ENCODE measurements at regions not wholly inside any gene's neighbourhood (a gene's known extent, or its start where the extent isn't known, plus 50 kb on each side); places are given as distances from the start of the nearest gene placed in this dataset.

- H3K36me3 ChIP-seq = no peaks in the 10 kb centered on the region
- TF ChIP-seq CTCF (IDR thresholded peaks at IDR 0.05; ENCODE audit: low read depth, low read length) = no peak
- no peaks in the 10 kb centered on the region for H3K9me3 ChIP-seq
- DNase-seq = no peak
- H3K4me1 ChIP-seq = no peaks in the 10 kb centered on the region
- H3K4me3 ChIP-seq (ENCODE audit: low read depth, low read length) = no peak overlapping the region
- H3K27me3 ChIP-seq = no peaks in the 10 kb centered on the region
These were observed 243.2 kb upstream of the NOCT start for GRCh38 chr4:138772366-138772765.

GRCh38 chr4:138770818-138771217 is 244.8 kb upstream of the NOCT start:
- no peaks in the 10 kb centered on the region for H3K27me3 ChIP-seq
- TF ChIP-seq CTCF (IDR thresholded peaks at IDR 0.05; ENCODE audit: low read depth, low read length) = no peak
- no peaks in the 10 kb centered on the region for H3K4me1 ChIP-seq
- H3K4me3 ChIP-seq (ENCODE audit: low read depth, low read length) = no peak overlapping the region
- DNase-seq = no peak
- H3K9me3 ChIP-seq = no peaks in the 10 kb centered on the region
- H3K36me3 ChIP-seq = no peaks in the 10 kb centered on the region

- Histone ChIP-seq H3K4me1 (no peaks in the 10 kb centered on the region; the same call in 1 of the 2 replicates), H3K4me3 (ENCODE audit: low read depth, low read length) (no peak overlapping the region), H3K9me3 (no peaks in the 10 kb centered on the region), H3K27me3 (no peaks in the 10 kb centered on the region), H3K36me3 (no peaks in the 10 kb centered on the region)
- DNase-seq = no peak
- no peak for TF ChIP-seq CTCF (IDR thresholded peaks at IDR 0.05; ENCODE audit: low read depth, low read length)
These were observed 249.2 kb upstream of the NOCT start for GRCh38 chr4:138766332-138766731.

GRCh38 chr4:138765442-138765841 is 250.1 kb upstream of the NOCT start:
- Histone ChIP-seq H3K4me1 (no peaks in the 10 kb centered on the region; the same call in 1 of the 2 replicates), H3K4me3 (ENCODE audit: low read depth, low read length) (no peak overlapping the region), H3K27me3 (no peaks in the 10 kb centered on the region), H3K36me3 (no peaks in the 10 kb centered on the region), H3K9me3 (no peaks in the 10 kb centered on the region)
- DNase-seq = no peak
- TF ChIP-seq CTCF (IDR thresholded peaks at IDR 0.05; ENCODE audit: low read depth, low read length) = no peak

GRCh38 chr4:138761638-138762220 is 253.9 kb upstream of the NOCT start:
- DNase-seq = no peak
- no peaks in the 10 kb centered on the region for H3K9me3 ChIP-seq
- no peaks in the 10 kb centered on the region for H3K36me3 ChIP-seq
- H3K4me1 ChIP-seq = no peaks in the 10 kb centered on the region; the same call in 1 of the 2 replicates
- no peak overlapping the region for H3K4me3 ChIP-seq (ENCODE audit: low read depth, low read length)
- no peaks in the 10 kb centered on the region for H3K27me3 ChIP-seq
- TF ChIP-seq CTCF (IDR thresholded peaks at IDR 0.05; ENCODE audit: low read depth, low read length) = no peak

GRCh38 chr4:138759554-138759902 is 256.1 kb upstream of the NOCT start:
- H3K36me3 ChIP-seq = no peaks in the 10 kb centered on the region
- no peak for TF ChIP-seq CTCF (IDR thresholded peaks at IDR 0.05; ENCODE audit: low read depth, low read length)

More at GRCh38 chr4:138759554-138759902, 256.1 kb upstream of the NOCT start:
- no peaks in the 10 kb centered on the region for H3K9me3 ChIP-seq
- H3K4me3 ChIP-seq (ENCODE audit: low read depth, low read length) = no peak overlapping the region
- H3K27me3 ChIP-seq = no peaks in the 10 kb centered on the region
- no peak for DNase-seq
- H3K4me1 ChIP-seq = no peaks in the 10 kb centered on the region; the same call in 1 of the 2 replicates
